HepG2 (cell line): ENCODE measurements at regions not wholly inside any gene's neighbourhood (a gene's known extent, or its start where the extent isn't known, plus 50 kb on each side); places are given as distances from the start of the nearest gene placed in this dataset.

Source experiments
- AKAP8 ChIP-seq: sonication (generic); formaldehyde crosslinking; IDR thresholded peaks from 2 replicates; pipeline ENCODE4 v1.5.1; 2020; ENCODE audit warnings: mild to moderate bottlenecking, missing genetic modification reagents
- BCLAF1 ChIP-seq: fragments of 450-650 bp; IDR thresholded peaks from 2 replicates; pipeline ENCODE4 v1.6.1; 2017; ENCODE audit warnings: mild to moderate bottlenecking
- KLF13 ChIP-seq: sonication (generic); formaldehyde crosslinking; IDR thresholded peaks from 2 replicates; pipeline ENCODE4 v1.4.0; 2020; ENCODE audit warnings: mild to moderate bottlenecking, missing genetic modification reagents
- MAZ ChIP-seq, 2 experiments: sonication (generic) in 1 of 2; formaldehyde crosslinking in 1 of 2; IDR thresholded peaks; 2 replicates each; pipeline versions ENCODE4 v1.5.0 to v1.6.1; 2012 to 2020; ENCODE audit warnings: low read depth in 2 of 2, mild to moderate bottlenecking in 2 of 2, borderline replicate concordance in 1 of 2, improper control_type of control experiment in 1 of 2, low read length in 1 of 2, missing genetic modification reagents in 1 of 2, moderate library complexity in 1 of 2
- TOPORS ChIP-seq: sonication (generic); formaldehyde crosslinking; IDR thresholded peaks from 2 replicates; pipeline ENCODE4 v1.8.0; 2023; ENCODE audit warnings: mild to moderate bottlenecking, missing genetic modification reagents
- ZFX ChIP-seq: sonication (generic); formaldehyde crosslinking; IDR thresholded peaks from 2 replicates; pipeline ENCODE4 v1.4.0; 2020; ENCODE audit warnings: mild to moderate bottlenecking, low read depth, missing genetic modification reagents, moderate library complexity

GRCh38 chr2:224283466-224283965 is 118.4 kb downstream of the FAM124B start:
- no peak for TF ChIP-seq AKAP8 (CRISPR knock-in tag)
- TF ChIP-seq MAZ (IDR thresholded peaks at IDR 0.05; ENCODE audit: borderline replicate concordance, low read depth, low read length): no peak
- TF ChIP-seq MAZ (CRISPR knock-in tag; IDR thresholded peaks at IDR 0.05; ENCODE audit: low read depth): no peak
- no peak for TF ChIP-seq BCLAF1
- TF ChIP-seq KLF13 (CRISPR knock-in tag): no peak
- no peak for TF ChIP-seq ZFX (CRISPR knock-in tag)
- TF ChIP-seq TOPORS (CRISPR knock-in tag): no peak
